H1 (cell line): ENCODE measurements at regions not wholly inside any gene's neighbourhood (a gene's known extent, or its start where the extent isn't known, plus 50 kb on each side); places are given as distances from the start of the nearest gene placed in this dataset.

Experiments
- CTCF ChIA-PET: fragments of 300-600 bp; sonication (Branson Sonifier 250); formaldehyde crosslinking; loops from one replicate; lab custom pipeline; 2021; ENCODE audit not compliant: partially characterized antibody; lab: Charles Lee
- POLR2A ChIA-PET: fragments of 300-600 bp; sonication (Branson Sonifier 250); formaldehyde crosslinking; loops from one replicate; lab custom pipeline; 2021; ENCODE audit warnings: inconsistent platforms; ENCODE audit not compliant: partially characterized antibody; lab: Charles Lee
- DNase-seq, 2 experiments: peaks; one replicate each; pipeline versions ENCODE4 v3.0.0 to v3.0.0-alpha.2; 2010 to 2022; ENCODE audit warnings: low spot score in 2 of 2, low read depth in 1 of 2, mixed read lengths in 1 of 2
- FAIRE-seq: peaks from 2 replicates; lab custom pipeline; 2011; peaks lifted over from hg19 to GRCh38; lab: Jason Lieb, UNC
- H2AFZ ChIP-seq: 2 replicates; pipeline ENCODE4 v1.8.1; 2012; ENCODE audit warnings: low read length, inconsistent platforms
- H2AK5ac ChIP-seq: 2 replicates; pipeline ENCODE4 v1.6.1; 2013; ENCODE audit warnings: low read depth, low read length
- H2BK120ac ChIP-seq: replicated peaks from 2 replicates; pipeline ENCODE3; 2013; ENCODE audit warnings: low read depth, low read length, inconsistent platforms
- H2BK12ac ChIP-seq: 2 replicates; pipeline ENCODE4 v1.6.1; 2013; ENCODE audit warnings: low read depth, low read length
- H2BK15ac ChIP-seq: 2 replicates; pipeline ENCODE4 v1.6.1; 2013; ENCODE audit warnings: low read length
- H2BK20ac ChIP-seq: 2 replicates; pipeline ENCODE4 v1.6.1; 2013; ENCODE audit warnings: low read length
- H2BK5ac ChIP-seq: 2 replicates; pipeline ENCODE4 v1.6.1; 2013; ENCODE audit warnings: low read depth, low read length
- H3K14ac ChIP-seq: 2 replicates; pipeline ENCODE4 v1.6.1; 2013; ENCODE audit warnings: inconsistent platforms; ENCODE audit not compliant: insufficient read length
- H3K18ac ChIP-seq: 2 replicates; pipeline ENCODE4 v1.6.1; 2013; ENCODE audit warnings: low read length; ENCODE audit errors: extremely low read depth
- H3K23ac ChIP-seq: 2 replicates; pipeline ENCODE4 v1.6.1; 2013; ENCODE audit warnings: inconsistent platforms; ENCODE audit not compliant: insufficient read length
- H3K23me2 ChIP-seq: 2 replicates; pipeline ENCODE4 v1.6.1; 2013; ENCODE audit warnings: low read depth, low read length
- H3K27ac ChIP-seq: 2 replicates; pipeline ENCODE4 v1.6.1; 2011; ENCODE audit warnings: low read depth, low read length, inconsistent platforms
- H3K27me3 ChIP-seq, 4 experiments: replicated peaks in 1 of 4; 1 replicate in 1 of 4; 2 replicates in 3 of 4; pipeline versions ENCODE4 v1.6.1 to v1.8.1; 2011 to 2013; ENCODE audit warnings: low read length in 3 of 4, mild to moderate bottlenecking in 3 of 4, inconsistent platforms in 2 of 4, mixed read lengths in 2 of 4, moderate library complexity in 1 of 4; ENCODE audit not compliant: control insufficient read depth in 3 of 4, insufficient read depth in 3 of 4; ENCODE audit errors: extremely low read depth in 1 of 4
- H3K36me3 ChIP-seq, 4 experiments: 2 replicates each; pipeline versions ENCODE4 v1.6.1 to v1.8.1; 2011 to 2013; ENCODE audit warnings: mild to moderate bottlenecking in 4 of 4, low read length in 3 of 4, moderate library complexity in 2 of 4, control low read depth in 1 of 4, inconsistent platforms in 1 of 4; ENCODE audit not compliant: insufficient read depth in 4 of 4, control insufficient read depth in 2 of 4
- H3K4ac ChIP-seq: replicated peaks from 2 replicates; pipeline ENCODE3; 2013; ENCODE audit warnings: low read length, low read depth, mixed read lengths, inconsistent platforms; ENCODE audit not compliant: insufficient read length
- H3K4me1 ChIP-seq, 4 experiments: replicated peaks in 1 of 4; 1 replicate in 1 of 4; 2 replicates in 3 of 4; pipeline versions ENCODE4 v1.6.1 to v1.8.1; 2011 to 2013; ENCODE audit warnings: low read length in 3 of 4, inconsistent platforms in 2 of 4, mixed read lengths in 1 of 4; ENCODE audit not compliant: insufficient read depth in 4 of 4, control insufficient read depth in 3 of 4
- H3K4me2 ChIP-seq, 2 experiments: 2 replicates each; pipeline versions ENCODE4 v1.6.1 to v1.8.1; 2011 to 2013; ENCODE audit warnings: low read depth in 2 of 2, low read length in 2 of 2, control low read depth in 1 of 2, inconsistent platforms in 1 of 2, mild to moderate bottlenecking in 1 of 2; ENCODE audit not compliant: insufficient read depth in 1 of 2
- H3K4me3 ChIP-seq, 4 experiments: fragments of 200-600, 300-600 bp in 1 of 4; sonication (generic), shearing (Covaris generic), sonication (Bioruptor Twin) in 1 of 4; 2 replicates each; pipeline versions ENCODE4 v1.5.1 to v1.8.1; 2011 to 2016; ENCODE audit warnings: low read length in 4 of 4, low read depth in 3 of 4, control low read depth in 2 of 4, inconsistent platforms in 2 of 4, mild to moderate bottlenecking in 2 of 4, mixed read lengths in 1 of 4, moderate library complexity in 1 of 4; ENCODE audit not compliant: insufficient read depth in 2 of 4; ENCODE audit errors: extremely low read depth in 1 of 4
- H3K56ac ChIP-seq: replicated peaks from 2 replicates; pipeline ENCODE3; 2013; ENCODE audit warnings: low read depth, mild to moderate bottlenecking, mixed read lengths, low read length, inconsistent platforms; ENCODE audit not compliant: insufficient read length
- H3K79me1 ChIP-seq: 2 replicates; pipeline ENCODE4 v1.6.1; 2013; ENCODE audit warnings: low read depth, low read length, control low read depth
- H3K79me2 ChIP-seq, 2 experiments: 2 replicates each; pipeline versions ENCODE4 v1.6.1 to v1.8.1; 2012 to 2013; ENCODE audit warnings: low read length in 2 of 2, mild to moderate bottlenecking in 2 of 2, inconsistent platforms in 1 of 2; ENCODE audit not compliant: insufficient read depth in 2 of 2, control insufficient read depth in 1 of 2
- H3K9ac ChIP-seq, 4 experiments: replicated peaks in 1 of 4; 1 replicate in 1 of 4; 2 replicates in 3 of 4; pipeline versions ENCODE4 v1.6.1 to v1.8.1; 2011 to 2013; ENCODE audit warnings: low read depth in 3 of 4, low read length in 3 of 4, control low read depth in 2 of 4, mild to moderate bottlenecking in 2 of 4, moderate library complexity in 2 of 4, inconsistent platforms in 1 of 4; ENCODE audit errors: extremely low read depth in 1 of 4
- H3K9me3 ChIP-seq, 2 experiments: 2 replicates each; pipeline versions ENCODE4 v1.6.1 to v1.8.1; 2012 to 2013; ENCODE audit warnings: mild to moderate bottlenecking in 2 of 2, moderate library complexity in 2 of 2, control low read depth in 1 of 2, inconsistent platforms in 1 of 2, low read depth in 1 of 2, low read length in 1 of 2, mixed read lengths in 1 of 2; ENCODE audit not compliant: insufficient read depth in 2 of 2
- H4K20me1 ChIP-seq, 2 experiments: replicated peaks in 1 of 2; 2 replicates each; pipeline versions ENCODE3 to v1.8.1; 2011 to 2013; ENCODE audit warnings: inconsistent platforms in 2 of 2, low read length in 2 of 2, mild to moderate bottlenecking in 1 of 2; ENCODE audit not compliant: insufficient read depth in 2 of 2, control insufficient read depth in 1 of 2
- H4K5ac ChIP-seq: 2 replicates; pipeline ENCODE4 v1.6.1; 2013; ENCODE audit warnings: low read length, low read depth, mixed read lengths, inconsistent platforms; ENCODE audit not compliant: insufficient read length
- H4K8ac ChIP-seq: 2 replicates; pipeline ENCODE4 v1.8.0; 2013; ENCODE audit warnings: mild to moderate bottlenecking, moderate library complexity, low read length, inconsistent platforms; ENCODE audit not compliant: insufficient read depth; ENCODE audit errors: extremely low read depth
- H4K91ac ChIP-seq: replicated peaks from 2 replicates; pipeline ENCODE3; 2013; ENCODE audit warnings: low read length, mixed read lengths, inconsistent platforms; ENCODE audit not compliant: insufficient read length
- BACH1 ChIP-seq: IDR thresholded peaks from 2 replicates; pipeline ENCODE4 v1.6.1; 2012; ENCODE audit warnings: low read length, improper control_type of control experiment
- CHD1 ChIP-seq: IDR thresholded peaks from 2 replicates; pipeline ENCODE4 v1.6.1; 2012; ENCODE audit warnings: low read depth, low read length, improper control_type of control experiment
- CTCF ChIP-seq, 3 experiments: IDR thresholded peaks; 1 replicate in 2 of 3; 2 replicates in 1 of 3; pipeline versions ENCODE4 v1.5.1 to v1.6.1; 2011; ENCODE audit warnings: low read length in 3 of 3, mild to moderate bottlenecking in 3 of 3, inconsistent platforms in 2 of 3, low read depth in 1 of 3, moderate library complexity in 1 of 3; ENCODE audit not compliant: insufficient read depth in 1 of 3; ENCODE audit errors: control extremely low read depth in 1 of 3
- SIRT6 ChIP-seq: IDR thresholded peaks from one replicate; pipeline ENCODE4 v1.7.1; 2012; ENCODE audit warnings: low read length, inconsistent platforms
- SRF ChIP-seq: IDR thresholded peaks from 2 replicates; pipeline ENCODE4 v1.6.1; 2011; ENCODE audit warnings: mild to moderate bottlenecking, low read depth, low read length, moderate library complexity
- TBP ChIP-seq: IDR thresholded peaks from 2 replicates; pipeline ENCODE4 v1.6.1; 2011; ENCODE audit warnings: low read depth, low read length, improper control_type of control experiment
- TCF12 ChIP-seq: IDR thresholded peaks from 2 replicates; pipeline ENCODE4 v1.6.1; 2011; ENCODE audit warnings: low read depth, mild to moderate bottlenecking, low read length
- ZNF274 ChIP-seq: IDR thresholded peaks from 2 replicates; pipeline ENCODE4 v1.7.0; 2012; ENCODE audit warnings: low read length, borderline replicate concordance; ENCODE audit errors: extremely low read depth
- WGBS, 2 experiments: shearing (Covaris generic) in 1 of 2; methylation state at CpG; one replicate each; pipeline versions ENCODE4 v1.1.6 to v1.1.7; 2013 to 2015; ENCODE audit warnings: low lambda C conversion rate in 2 of 2, mixed read lengths in 2 of 2, inconsistent platforms in 1 of 2, low coverage in 1 of 2, missing lambda C conversion rate in 1 of 2; ENCODE audit not compliant: insufficient replicate concordance in 2 of 2, insufficient coverage in 1 of 2, insufficient read length in 1 of 2; ENCODE audit errors: extremely low coverage in 1 of 2, missing lambda C conversion rate in 1 of 2; 5-methylcytosine and 5-hydroxymethylcytosine counted together

- Histone ChIP-seq H3K4me3 (no peak overlapping the region), H3K79me2 (no peaks in the 10 kb centered on the region), H3K9ac (no peak overlapping the region), H2BK12ac (no peak overlapping the region), H4K5ac (no peak overlapping the region), H3K56ac (no peak overlapping the region), H4K20me1 (no peaks in the 10 kb centered on the region), H2BK20ac (no peak overlapping the region), H3K4ac (no peak overlapping the region), H3K23ac (no peak overlapping the region), H2BK15ac (no peak overlapping the region), H3K27ac (no peak overlapping the region), H2BK5ac (no peak overlapping the region), H2AFZ (peak overlapping the region; percentile 85), H3K79me1 (no peaks in the 10 kb centered on the region), H3K18ac (no peak overlapping the region), H3K23me2 (no peaks in the 10 kb centered on the region), H2BK120ac (no peak overlapping the region), H2AK5ac (no peak overlapping the region), H3K9me3 (no peaks in the 10 kb centered on the region), H3K27me3 (no peaks in the 10 kb centered on the region), H3K14ac (no peak overlapping the region), H4K8ac (no peak overlapping the region), H3K4me1 (no peaks in the 10 kb centered on the region), H4K91ac (no peak overlapping the region), H3K4me2 (no peak overlapping the region), H3K36me3 (no peaks in the 10 kb centered on the region)
- FAIRE-seq (no peak), DNase-seq (no peak)
- ChIA-PET POLR2A (no interaction called here), CTCF (interaction anchor here (1.6 kb wide), 1 partner anchor 9 kb away, joined by 8 read pairs; no protein-coding TSS in a partner anchor)
- TF ChIP-seq CTCF (IDR thresholded peaks at IDR 0.05; ENCODE audit: control extremely low read depth in 1 of 3, insufficient read depth in 1 of 3, low read depth in 1 of 3, low read length in 3 of 3) (no peak), ZNF274 (no peak), SRF (no peak), CHD1 (no peak), TCF12 (no peak), SIRT6 (no peak), TBP (no peak), BACH1 (no peak)
- 78% methylated on average over 2 of the region's 2 CpGs; no CpG with 5 or more reads in 1 of the 2 experiments for WGBS, 2 experiments
Measured at GRCh38 chr10:128254476-128254875, 128.3 kb upstream of the MKI67 start.
